NCI-H2196 treated with DMSO at 0.1 percent for 48 hours (cell line): ENCODE measurements at regions not wholly inside any gene's neighbourhood (a gene's known extent, or its start where the extent isn't known, plus 50 kb on each side); places are given as distances from the start of the nearest gene placed in this dataset.

Experiments
- DNase-seq: peaks from one replicate; lab custom pipeline; 2025; ENCODE audit not compliant: unreplicated experiment; lab: John Stamatoyannopoulos, UW

DNA sequence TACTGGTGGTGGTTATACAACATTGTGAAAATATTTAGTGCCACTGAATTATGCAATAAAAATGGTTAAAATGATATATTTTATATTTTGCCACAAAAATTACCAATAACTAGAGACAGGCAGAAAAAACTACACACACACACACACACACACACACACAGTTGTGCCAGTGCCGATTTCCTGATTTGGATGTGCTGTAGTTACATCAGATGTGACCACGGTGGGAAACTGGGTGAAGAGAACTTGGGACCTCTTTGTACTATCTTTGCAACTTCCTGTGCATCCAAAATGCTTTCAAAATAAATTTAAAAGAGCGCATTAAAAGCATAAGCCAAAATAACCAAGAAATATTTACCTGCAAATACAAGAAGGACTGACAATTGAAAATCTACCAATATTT is 61.6 kb upstream of the CCBE1 start:
- no peak for DNase-seq

DNA sequence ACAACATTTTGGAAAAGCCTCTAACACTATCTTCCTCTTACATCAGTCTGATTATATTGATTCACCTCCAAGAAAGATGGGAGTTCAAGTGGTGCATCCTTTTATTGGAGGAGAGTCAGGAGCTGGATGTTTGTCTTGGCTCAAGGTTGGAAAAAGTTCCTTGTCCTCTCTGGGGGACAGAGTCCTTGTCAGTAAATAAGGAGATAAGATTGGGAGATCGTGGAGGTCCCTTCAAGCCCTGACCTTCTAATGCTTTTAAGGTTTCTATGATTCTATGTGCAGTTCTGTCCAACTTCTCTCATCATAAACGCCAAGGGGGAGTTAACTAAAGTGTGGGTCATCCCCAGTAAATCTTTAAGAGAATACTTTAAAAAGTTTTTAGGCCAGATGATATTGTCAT is 60.9 kb upstream of the CCBE1 start:
- DNase-seq, result no peak

DNA sequence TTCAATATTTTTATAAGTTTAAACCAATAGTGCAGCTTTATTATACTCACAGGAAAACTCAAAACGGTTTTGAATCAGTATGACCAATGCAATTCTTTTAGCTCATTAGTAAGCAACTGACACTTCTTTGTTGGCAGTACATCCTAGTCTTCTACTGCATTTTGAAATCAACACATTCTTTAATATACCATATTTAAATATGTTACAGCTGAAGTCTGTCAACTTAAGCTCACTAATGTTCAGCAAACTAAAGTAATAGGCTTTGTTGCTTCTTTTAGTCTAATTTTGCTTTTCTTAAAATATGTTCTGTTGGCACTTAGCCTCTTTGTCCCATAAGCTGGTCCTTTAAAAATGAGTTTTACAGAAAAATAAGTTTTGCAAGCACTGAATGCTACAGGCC is 55.4 kb upstream of the CCBE1 start:
- DNase-seq, result no peak

DNA sequence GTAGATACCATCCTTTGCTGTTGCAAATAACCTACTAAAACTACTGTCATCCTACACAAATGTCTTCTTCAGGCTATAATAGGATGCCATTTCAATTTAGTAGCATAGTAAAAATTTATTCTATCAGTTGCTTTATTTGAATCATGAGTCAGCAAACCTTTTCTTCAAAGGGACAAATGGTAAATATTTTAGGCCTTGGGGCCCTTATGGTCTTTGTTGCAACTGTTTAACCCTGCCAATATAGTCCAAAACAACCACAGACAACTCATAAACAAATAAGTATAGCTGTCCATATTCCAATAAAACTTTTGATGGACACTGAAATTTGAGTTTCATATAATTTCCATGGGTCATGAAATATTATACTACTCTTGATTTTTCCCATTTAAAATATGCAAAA is 54.0 kb upstream of the CCBE1 start:
- DNase-seq, result no peak

DNA sequence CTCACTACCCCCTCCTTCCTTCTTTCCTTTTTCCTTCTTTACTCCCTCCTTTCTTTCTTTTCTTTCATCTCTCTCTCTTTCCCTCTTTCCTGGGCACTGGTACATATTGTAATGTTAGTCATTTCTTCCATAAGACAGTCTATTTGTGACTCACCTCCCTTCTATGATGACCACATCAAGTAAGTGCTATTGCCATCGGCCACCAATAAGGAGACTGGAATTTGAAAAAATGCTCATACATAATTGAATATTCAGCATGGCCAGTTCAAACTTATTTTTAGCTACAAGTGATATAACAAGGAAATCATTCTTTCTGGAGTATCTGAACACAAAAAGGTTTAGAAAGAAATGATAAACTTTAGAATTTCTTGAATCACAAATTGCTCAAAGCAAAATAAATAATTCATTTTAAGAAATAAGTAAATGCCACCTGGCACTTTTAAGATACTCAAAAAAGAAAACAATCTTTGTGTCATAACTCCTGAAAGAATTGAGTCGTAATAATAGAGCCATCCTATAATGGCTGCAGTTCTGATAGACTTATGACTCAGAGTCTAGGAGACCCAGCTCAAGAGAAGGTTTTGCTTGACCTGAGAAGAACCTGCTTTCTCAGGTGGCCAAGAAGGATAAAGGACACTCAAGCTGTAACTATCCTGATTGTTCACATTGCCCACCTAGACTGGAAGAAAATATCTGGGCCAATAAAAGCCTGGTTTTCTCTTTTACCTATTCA is 51.6 kb upstream of the CCBE1 start:
- no peak for DNase-seq
